HFFc6 (cell line): ENCODE measurements at regions not wholly inside any gene's neighbourhood (a gene's known extent, or its start where the extent isn't known, plus 50 kb on each side); places are given as distances from the start of the nearest gene placed in this dataset.
"Not testable (repeated sequence)": the region's sequence is repeated elsewhere in the genome, so short reads cannot be mapped to it uniquely, and the experiment has no call there.

Experiments used
- DNase-seq: peaks from one replicate; pipeline ENCODE4 v3.0.0-alpha.2; 2018
- H3K27ac Mint-ChIP-seq: 2 replicates; pipeline ENCODE4 v1.8.0; 2020; ENCODE audit warnings: mild to moderate bottlenecking, mixed read lengths
- H3K27me3 Mint-ChIP-seq: 2 replicates; pipeline ENCODE4 v1.8.0; 2021; ENCODE audit warnings: mild to moderate bottlenecking, moderate library complexity, mixed read lengths; ENCODE audit not compliant: insufficient read depth
- H3K36me3 Mint-ChIP-seq: 2 replicates; pipeline ENCODE4 v1.8.0; 2021; ENCODE audit warnings: low read depth, mixed read lengths
- H3K4me1 Mint-ChIP-seq: 2 replicates; pipeline ENCODE4 v1.8.0; 2020; ENCODE audit warnings: low read depth, mixed read lengths
- H3K4me3 Mint-ChIP-seq: 2 replicates; pipeline ENCODE4 v1.8.0; 2020; ENCODE audit warnings: mild to moderate bottlenecking, moderate library complexity, mixed read lengths
- H3K9me3 Mint-ChIP-seq: 2 replicates; pipeline ENCODE4 v1.8.0; 2020; ENCODE audit warnings: mild to moderate bottlenecking, mixed read lengths
- CTCF ChIP-seq: fragments of 200-600 bp; sonication (generic); IDR thresholded peaks from 2 replicates; pipeline ENCODE4 v1.5.0; 2021; ENCODE audit warnings: antibody characterized with exemption, mild to moderate bottlenecking

- no peaks in the 10 kb centered on the region for H3K4me1 Mint-ChIP-seq
- H3K27ac Mint-ChIP-seq: no peak overlapping the region
- H3K36me3 Mint-ChIP-seq: no peaks in the 10 kb centered on the region
- no peak for TF ChIP-seq CTCF
- DNase-seq: peak; percentile 11
- H3K27me3 Mint-ChIP-seq: peaks cover 1% of the 10 kb centered on the region; the same call in 1 of the 2 replicates
- H3K9me3 Mint-ChIP-seq: peaks cover 36% of the 10 kb centered on the region
- no peak overlapping the region for H3K4me3 Mint-ChIP-seq
These were observed 83.4 kb upstream of the NUPR2 start for GRCh38 chr7:56199639-56200038.

GRCh38 chr7:56196195-56196594 lies 80.0 kb upstream of the NUPR2 start:
- H3K36me3 Mint-ChIP-seq, DNase-seq, H3K27me3 Mint-ChIP-seq, H3K27ac Mint-ChIP-seq, H3K4me1 Mint-ChIP-seq, H3K4me3 Mint-ChIP-seq: not testable (repeated sequence)
- peaks cover 44% of the 10 kb centered on the region for H3K9me3 Mint-ChIP-seq

GRCh38 chr7:56188823-56189346 lies 72.7 kb upstream of the NUPR2 start:
- Mint-ChIP-seq H3K4me1 (no peaks in the 10 kb centered on the region), H3K9me3 (peaks cover 21% of the 10 kb centered on the region; the same call in 1 of the 2 replicates), H3K36me3 (no peaks in the 10 kb centered on the region), H3K27ac (no peak overlapping the region), H3K27me3 (peaks cover 3% of the 10 kb centered on the region; the same call in 1 of the 2 replicates), H3K4me3 (no peak overlapping the region)
- no peak for TF ChIP-seq CTCF
- DNase-seq: no peak

- Mint-ChIP-seq H3K27me3 (peaks cover 3% of the 10 kb centered on the region; the same call in 1 of the 2 replicates), H3K4me3 (no peak overlapping the region), H3K36me3 (no peaks in the 10 kb centered on the region), H3K27ac (no peak overlapping the region), H3K4me1 (no peaks in the 10 kb centered on the region), H3K9me3 (peaks cover 16% of the 10 kb centered on the region; the same call in 1 of the 2 replicates)
- no peak for TF ChIP-seq CTCF
- no peak for DNase-seq
These were observed 72.2 kb upstream of the NUPR2 start for GRCh38 chr7:56188376-56188775.

- DNase-seq: no peak
- Mint-ChIP-seq H3K36me3 (no peaks in the 10 kb centered on the region), H3K27me3 (no peaks in the 10 kb centered on the region), H3K9me3 (no peaks in the 10 kb centered on the region), H3K4me1 (no peaks in the 10 kb centered on the region), H3K4me3 (no peak overlapping the region), H3K27ac (no peak overlapping the region)
- TF ChIP-seq CTCF: no peak
These were observed 64.8 kb upstream of the NUPR2 start for GRCh38 chr7:56181010-56181409.

- no peak for DNase-seq
- Mint-ChIP-seq H3K4me3 (no peak overlapping the region), H3K27me3 (no peaks in the 10 kb centered on the region), H3K4me1 (no peaks in the 10 kb centered on the region), H3K36me3 (0 out of 2 replicates have a peak, but pooled peaks cover 11% of the 10 kb centered on the region), H3K27ac (no peak overlapping the region), H3K9me3 (peaks cover 20% of the 10 kb centered on the region)
- no peak for TF ChIP-seq CTCF
These were observed 59.6 kb upstream of the NUPR2 start for GRCh38 chr7:56175771-56176170.
